DND-41 (cell line): ENCODE measurements at regions not wholly inside any gene's neighbourhood (a gene's known extent, or its start where the extent isn't known, plus 50 kb on each side); places are given as distances from the start of the nearest gene placed in this dataset.

Experiments
- EZH2 ChIP-seq: IDR thresholded peaks from 3 replicates; pipeline ENCODE4 v1.6.1; 2012; ENCODE audit warnings: borderline replicate concordance, low read depth, mild to moderate bottlenecking, moderate library complexity, low read length, inconsistent platforms; ENCODE audit not compliant: severe bottlenecking
- TF ChIP-seq, protein P1 (sequence below): IDR thresholded peaks from 2 replicates; pipeline ENCODE4 v1.5.1; 2012; ENCODE audit warnings: borderline replicate concordance, low read length, moderate library complexity, mild to moderate bottlenecking; ENCODE audit not compliant: poor library complexity, severe bottlenecking; ENCODE audit errors: extremely low read depth

DNA sequence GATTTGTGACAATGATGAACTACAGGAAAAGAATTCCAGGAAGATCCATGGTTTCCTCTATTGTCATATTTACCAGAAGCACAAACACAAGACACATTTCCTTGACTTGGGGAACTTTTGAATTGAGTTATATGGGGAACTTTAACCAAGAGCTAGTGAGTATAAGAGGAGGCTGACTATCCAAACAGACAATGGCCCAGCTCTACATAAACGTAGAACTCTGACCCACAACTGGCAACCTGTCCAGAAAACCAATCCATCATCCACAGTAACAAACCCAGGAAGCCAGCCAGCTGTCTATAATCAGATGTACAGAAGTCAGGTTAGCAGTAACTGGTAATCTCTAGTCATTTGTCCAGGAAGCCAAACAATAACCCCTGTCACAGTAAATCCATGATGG is 167.0 kb upstream of the CPEB2 start:
- TF ChIP-seq, protein P1, sequence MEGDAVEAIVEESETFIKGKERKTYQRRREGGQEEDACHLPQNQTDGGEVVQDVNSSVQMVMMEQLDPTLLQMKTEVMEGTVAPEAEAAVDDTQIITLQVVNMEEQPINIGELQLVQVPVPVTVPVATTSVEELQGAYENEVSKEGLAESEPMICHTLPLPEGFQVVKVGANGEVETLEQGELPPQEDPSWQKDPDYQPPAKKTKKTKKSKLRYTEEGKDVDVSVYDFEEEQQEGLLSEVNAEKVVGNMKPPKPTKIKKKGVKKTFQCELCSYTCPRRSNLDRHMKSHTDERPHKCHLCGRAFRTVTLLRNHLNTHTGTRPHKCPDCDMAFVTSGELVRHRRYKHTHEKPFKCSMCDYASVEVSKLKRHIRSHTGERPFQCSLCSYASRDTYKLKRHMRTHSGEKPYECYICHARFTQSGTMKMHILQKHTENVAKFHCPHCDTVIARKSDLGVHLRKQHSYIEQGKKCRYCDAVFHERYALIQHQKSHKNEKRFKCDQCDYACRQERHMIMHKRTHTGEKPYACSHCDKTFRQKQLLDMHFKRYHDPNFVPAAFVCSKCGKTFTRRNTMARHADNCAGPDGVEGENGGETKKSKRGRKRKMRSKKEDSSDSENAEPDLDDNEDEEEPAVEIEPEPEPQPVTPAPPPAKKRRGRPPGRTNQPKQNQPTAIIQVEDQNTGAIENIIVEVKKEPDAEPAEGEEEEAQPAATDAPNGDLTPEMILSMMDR = no peak
- TF ChIP-seq EZH2 = no peak
